Upper lobe of left lung (tissue), 4 donors: ENCODE measurements at regions not wholly inside any gene's neighbourhood (a gene's known extent, or its start where the extent isn't known, plus 50 kb on each side); places are given as distances from the start of the nearest gene placed in this dataset.

Experiments used
- POLR2A ChIP-seq, 4 donors: fragments of 450-650 bp; IDR thresholded peaks; one replicate each; pipeline ENCODE4 v1.5.1; 2016 to 2017; ENCODE audit warnings: antibody characterized with exemption in 4 of 4, mild to moderate bottlenecking in 2 of 4
- POLR2AphosphoS5 ChIP-seq, 2 donors: sonication (generic); formaldehyde crosslinking; IDR thresholded peaks; one replicate each; pipeline ENCODE4 v1.5.1; 2017; ENCODE audit warnings: antibody characterized with exemption in 2 of 2
- TF ChIP-seq, protein P1 (sequence below), 6 experiments: fragments of 450-650 bp in 4 of 6; fragments of 200-600 bp in 2 of 6; sonication (generic) in 2 of 6; IDR thresholded peaks; one replicate each; pipeline ENCODE4 v1.5.1; 2016 to 2019; ENCODE audit warnings: antibody characterized with exemption in 6 of 6

DNA sequence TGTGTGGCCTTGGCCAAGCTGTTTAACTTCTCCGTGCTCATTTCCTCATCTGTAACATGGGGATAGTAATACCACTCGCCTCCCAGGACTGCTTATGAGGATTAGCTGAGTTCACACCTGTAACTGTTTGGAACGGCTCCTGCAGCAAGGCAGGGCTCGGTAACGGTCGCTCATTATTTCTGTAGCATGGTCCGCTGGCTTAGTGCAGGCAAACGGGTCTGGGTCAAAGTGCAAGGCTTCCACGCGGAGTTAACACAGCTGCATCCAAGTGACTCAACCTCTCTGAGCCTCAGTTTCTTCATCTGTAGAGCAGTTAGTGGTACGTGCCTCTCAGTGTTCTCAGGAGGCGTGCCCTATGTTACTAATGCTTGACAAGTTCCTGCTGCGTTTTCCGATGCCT lies 94.3 kb upstream of the YWHAQ start:
- TF ChIP-seq, protein P1, sequence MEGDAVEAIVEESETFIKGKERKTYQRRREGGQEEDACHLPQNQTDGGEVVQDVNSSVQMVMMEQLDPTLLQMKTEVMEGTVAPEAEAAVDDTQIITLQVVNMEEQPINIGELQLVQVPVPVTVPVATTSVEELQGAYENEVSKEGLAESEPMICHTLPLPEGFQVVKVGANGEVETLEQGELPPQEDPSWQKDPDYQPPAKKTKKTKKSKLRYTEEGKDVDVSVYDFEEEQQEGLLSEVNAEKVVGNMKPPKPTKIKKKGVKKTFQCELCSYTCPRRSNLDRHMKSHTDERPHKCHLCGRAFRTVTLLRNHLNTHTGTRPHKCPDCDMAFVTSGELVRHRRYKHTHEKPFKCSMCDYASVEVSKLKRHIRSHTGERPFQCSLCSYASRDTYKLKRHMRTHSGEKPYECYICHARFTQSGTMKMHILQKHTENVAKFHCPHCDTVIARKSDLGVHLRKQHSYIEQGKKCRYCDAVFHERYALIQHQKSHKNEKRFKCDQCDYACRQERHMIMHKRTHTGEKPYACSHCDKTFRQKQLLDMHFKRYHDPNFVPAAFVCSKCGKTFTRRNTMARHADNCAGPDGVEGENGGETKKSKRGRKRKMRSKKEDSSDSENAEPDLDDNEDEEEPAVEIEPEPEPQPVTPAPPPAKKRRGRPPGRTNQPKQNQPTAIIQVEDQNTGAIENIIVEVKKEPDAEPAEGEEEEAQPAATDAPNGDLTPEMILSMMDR (IDR thresholded peaks at IDR 0.05), result no peak
- TF ChIP-seq POLR2AphosphoS5 (IDR thresholded peaks at IDR 0.05), result no peak
- no peak for TF ChIP-seq POLR2A (IDR thresholded peaks at IDR 0.05)
